HEK293 (cell line): ENCODE measurements at regions not wholly inside any gene's neighbourhood (a gene's known extent, or its start where the extent isn't known, plus 50 kb on each side); places are given as distances from the start of the nearest gene placed in this dataset.

ENCODE experiments used
- CTCF ChIA-PET: fragments of 350-600 bp; formaldehyde crosslinking; extraction: SDS; loops from one replicate; lab custom pipeline; 2021; ENCODE audit warnings: antibody characterized with exemption; lab: Yijun Ruan, JAX
- POLR2A ChIA-PET: fragments of 300-600 bp; formaldehyde crosslinking; extraction: SDS; loops from one replicate; lab custom pipeline; 2020; ENCODE audit warnings: antibody characterized with exemption, inconsistent platforms; lab: Yijun Ruan, JAX
- H3K27ac ChIP-seq: fragments of 200-500 bp; sonication (Bioruptor generic); 2 replicates; pipeline ENCODE4 v1.5.1; 2014; ENCODE audit warnings: low read depth, low read length, control low read depth, inconsistent platforms; ENCODE audit errors: extremely low read depth
- H3K36me3 ChIP-seq, 2 experiments: fragments of 200-500 bp in 1 of 2; sonication (Bioruptor generic) in 1 of 2; 1 replicate in 1 of 2; 2 replicates in 1 of 2; pipeline ENCODE4 v1.5.1; 2014 to 2017; ENCODE audit warnings: inconsistent platforms in 2 of 2, low read length in 2 of 2; ENCODE audit not compliant: control insufficient read depth in 2 of 2, insufficient read depth in 1 of 2
- H3K4me1 ChIP-seq: fragments of 200-500 bp; sonication (Bioruptor generic); 2 replicates; pipeline ENCODE4 v1.5.1; 2014; ENCODE audit warnings: mild to moderate bottlenecking, low read length, inconsistent platforms; ENCODE audit not compliant: control insufficient read depth, insufficient read depth
- H3K4me3 ChIP-seq: 2 replicates; pipeline ENCODE4 v1.5.1; 2011; ENCODE audit warnings: low read depth, mild to moderate bottlenecking, control low read depth, low read length, moderate library complexity
- H3K9me3 ChIP-seq: fragments of 200-500 bp; sonication (Bioruptor generic); 2 replicates; pipeline ENCODE4 v1.5.1; 2014; ENCODE audit warnings: low read depth, low read length, inconsistent platforms; ENCODE audit not compliant: control insufficient read depth, insufficient read depth
- SCRT2 ChIP-seq: fragments of 450-650 bp; formaldehyde crosslinking; IDR thresholded peaks from 2 replicates; pipeline ENCODE4 v1.5.1; 2016; ENCODE audit warnings: missing biosample characterization, missing genetic modification characterization
- ZBTB11 ChIP-seq: fragments of 450-650 bp; formaldehyde crosslinking; conservative IDR thresholded peaks from 2 replicates; pipeline ENCODE4 v1.5.1; 2016; ENCODE audit warnings: low read depth, missing biosample characterization, missing genetic modification characterization
- ZFP37 ChIP-seq: fragments of 450-650 bp; formaldehyde crosslinking; IDR thresholded peaks from 2 replicates; pipeline ENCODE4 v1.5.1; 2016; ENCODE audit warnings: missing biosample characterization, missing genetic modification characterization
- ZNF214 ChIP-seq: fragments of 450-650 bp; formaldehyde crosslinking; IDR thresholded peaks from 2 replicates; pipeline ENCODE4 v1.5.1; 2017; ENCODE audit warnings: missing biosample characterization, mild to moderate bottlenecking, missing genetic modification characterization, borderline replicate concordance
- ZNF416 ChIP-seq: fragments of 450-650 bp; formaldehyde crosslinking; IDR thresholded peaks from 2 replicates; pipeline ENCODE4 v1.5.1; 2016; ENCODE audit warnings: missing biosample characterization, missing genetic modification characterization
- ZNF423 ChIP-seq: fragments of 450-650 bp; formaldehyde crosslinking; IDR thresholded peaks from 2 replicates; pipeline ENCODE4 v1.5.1; 2016; ENCODE audit warnings: missing biosample characterization, missing genetic modification characterization
- ZNF544 ChIP-seq: fragments of 450-650 bp; formaldehyde crosslinking; IDR thresholded peaks from 2 replicates; pipeline ENCODE4 v1.5.0; 2017; ENCODE audit warnings: missing biosample characterization, missing genetic modification characterization
- ZNF558 ChIP-seq: fragments of 450-650 bp; formaldehyde crosslinking; IDR thresholded peaks from 2 replicates; pipeline ENCODE4 v1.5.1; 2016; ENCODE audit warnings: missing biosample characterization, missing genetic modification characterization
- ZNF561 ChIP-seq: fragments of 450-650 bp; IDR thresholded peaks from 2 replicates; pipeline ENCODE4 v1.5.1; 2018; ENCODE audit warnings: missing biosample characterization, missing genetic modification characterization, borderline replicate concordance
- ZNF792 ChIP-seq: fragments of 450-650 bp; formaldehyde crosslinking; IDR thresholded peaks from 2 replicates; pipeline ENCODE4 v1.5.1; 2016; ENCODE audit warnings: missing biosample characterization, missing genetic modification characterization
- ZNF830 ChIP-seq: fragments of 450-650 bp; IDR thresholded peaks from 2 replicates; pipeline ENCODE4 v1.5.0; 2018; ENCODE audit warnings: missing biosample characterization, missing genetic modification characterization, low read depth, mild to moderate bottlenecking, moderate library complexity
- ZSCAN30 ChIP-seq: fragments of 450-650 bp; IDR thresholded peaks from 2 replicates; pipeline ENCODE4 v1.5.1; 2018; ENCODE audit warnings: missing biosample characterization, mild to moderate bottlenecking, missing genetic modification characterization, moderate library complexity
- TF ChIP-seq, protein P1 (sequence below): fragments of 450-650 bp; formaldehyde crosslinking; IDR thresholded peaks from 2 replicates; pipeline ENCODE4 v1.5.1; 2016; ENCODE audit warnings: missing biosample characterization, missing genetic modification characterization
- TF ChIP-seq, protein P2 (sequence below): fragments of 450-650 bp; formaldehyde crosslinking; IDR thresholded peaks from 2 replicates; pipeline ENCODE4 v1.5.1; 2016; ENCODE audit warnings: missing biosample characterization, missing genetic modification characterization

DNA sequence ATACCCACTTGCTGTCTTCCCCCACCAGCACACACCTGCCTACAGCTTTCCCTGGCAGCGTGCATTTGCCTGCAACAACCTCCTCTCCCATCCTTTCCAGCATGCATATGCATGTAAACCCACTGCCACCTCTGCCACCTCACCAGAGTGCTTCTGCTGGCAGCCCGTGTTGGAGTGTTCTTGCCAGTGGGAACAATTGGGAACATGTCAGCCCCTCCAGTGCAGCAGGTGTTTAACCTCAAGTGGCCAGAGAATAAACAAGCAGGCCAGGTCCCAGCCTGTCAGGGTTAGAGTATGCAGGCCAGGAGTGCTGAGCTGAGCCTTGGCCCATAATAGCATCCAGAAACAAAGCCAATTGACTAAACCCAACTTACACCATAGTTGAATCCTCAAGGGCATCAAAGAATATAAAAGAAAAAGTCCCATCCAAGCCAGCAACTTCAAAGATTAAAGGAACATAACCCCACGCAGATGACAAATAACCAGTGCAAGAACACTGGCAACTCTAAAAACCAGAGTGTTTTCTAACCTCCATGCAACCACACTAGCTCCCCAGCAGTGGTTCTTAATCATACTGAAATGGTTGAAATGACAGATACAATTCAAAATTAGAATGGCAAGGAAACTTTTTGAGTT, 1212.1 kb upstream of the CITED2 start (continued):
- TF ChIP-seq, protein P1, sequence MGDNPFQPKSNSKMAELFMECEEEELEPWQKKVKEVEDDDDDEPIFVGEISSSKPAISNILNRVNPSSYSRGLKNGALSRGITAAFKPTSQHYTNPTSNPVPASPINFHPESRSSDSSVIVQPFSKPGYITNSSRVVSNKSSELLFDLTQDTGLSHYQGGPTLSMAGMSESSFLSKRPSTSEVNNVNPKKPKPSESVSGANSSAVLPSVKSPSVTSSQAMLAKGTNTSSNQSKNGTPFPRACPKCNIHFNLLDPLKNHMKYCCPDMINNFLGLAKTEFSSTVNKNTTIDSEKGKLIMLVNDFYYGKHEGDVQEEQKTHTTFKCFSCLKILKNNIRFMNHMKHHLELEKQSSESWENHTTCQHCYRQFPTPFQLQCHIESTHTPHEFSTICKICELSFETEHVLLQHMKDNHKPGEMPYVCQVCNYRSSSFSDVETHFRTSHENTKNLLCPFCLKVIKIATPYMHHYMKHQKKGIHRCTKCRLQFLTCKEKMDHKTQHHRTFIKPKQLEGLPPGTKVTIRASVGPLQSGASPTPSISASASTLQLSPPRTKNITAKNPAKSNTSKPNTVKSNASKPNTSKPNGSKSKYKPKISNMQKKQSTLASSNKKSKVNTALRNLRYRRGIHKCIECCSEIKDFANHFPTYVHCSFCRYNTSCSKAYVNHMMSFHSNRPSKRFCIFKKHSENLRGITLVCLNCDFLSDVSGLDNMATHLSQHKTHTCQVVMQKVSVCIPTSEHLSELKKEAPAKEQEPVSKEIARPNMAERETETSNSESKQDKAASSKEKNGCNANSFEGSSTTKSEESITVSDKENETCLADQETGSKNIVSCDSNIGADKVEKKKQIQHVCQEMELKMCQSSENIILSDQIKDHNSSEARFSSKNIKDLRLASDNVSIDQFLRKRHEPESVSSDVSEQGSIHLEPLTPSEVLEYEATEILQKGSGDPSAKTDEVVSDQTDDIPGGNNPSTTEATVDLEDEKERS (tag by site-specific recombination) = no peak
- TF ChIP-seq ZNF561 (tag by site-specific recombination) = no peak
- TF ChIP-seq ZFP37 (tag by site-specific recombination) = no peak

GRCh38 chr6:140581601-140582000, 1207.2 kb upstream of the CITED2 start:
- ChIA-PET CTCF (no interaction called here), POLR2A (no interaction called here)
- no peak for TF ChIP-seq ZNF214 (tag by site-specific recombination)
- TF ChIP-seq, protein P2, sequence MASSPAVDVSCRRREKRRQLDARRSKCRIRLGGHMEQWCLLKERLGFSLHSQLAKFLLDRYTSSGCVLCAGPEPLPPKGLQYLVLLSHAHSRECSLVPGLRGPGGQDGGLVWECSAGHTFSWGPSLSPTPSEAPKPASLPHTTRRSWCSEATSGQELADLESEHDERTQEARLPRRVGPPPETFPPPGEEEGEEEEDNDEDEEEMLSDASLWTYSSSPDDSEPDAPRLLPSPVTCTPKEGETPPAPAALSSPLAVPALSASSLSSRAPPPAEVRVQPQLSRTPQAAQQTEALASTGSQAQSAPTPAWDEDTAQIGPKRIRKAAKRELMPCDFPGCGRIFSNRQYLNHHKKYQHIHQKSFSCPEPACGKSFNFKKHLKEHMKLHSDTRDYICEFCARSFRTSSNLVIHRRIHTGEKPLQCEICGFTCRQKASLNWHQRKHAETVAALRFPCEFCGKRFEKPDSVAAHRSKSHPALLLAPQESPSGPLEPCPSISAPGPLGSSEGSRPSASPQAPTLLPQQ (tag by site-specific recombination) = no peak
- TF ChIP-seq ZNF416 (tag by site-specific recombination) = no peak
- TF ChIP-seq ZNF558 (tag by site-specific recombination) = no peak
- no peak for TF ChIP-seq ZBTB11 (tag by site-specific recombination)
- TF ChIP-seq SCRT2 (tag by site-specific recombination) = no peak
- TF ChIP-seq ZFP37 (tag by site-specific recombination) = no peak
- no peak for TF ChIP-seq ZNF544 (tag by site-specific recombination)
- TF ChIP-seq ZSCAN30 (tag by site-specific recombination) = no peak
- TF ChIP-seq ZNF792 = no peak
- TF ChIP-seq, protein P1 (tag by site-specific recombination) = no peak
- TF ChIP-seq ZNF423 = no peak
- no peak for TF ChIP-seq ZNF830
- Histone ChIP-seq H3K36me3 (no peaks in the 10 kb centered on the region), H3K9me3 (no peaks in the 10 kb centered on the region), H3K27ac (no peak overlapping the region), H3K4me3 (no peak overlapping the region), H3K4me1 (no peaks in the 10 kb centered on the region)
